Hepatocyte (in vitro differentiated cells): ENCODE measurements at regions not wholly inside any gene's neighbourhood (a gene's known extent, or its start where the extent isn't known, plus 50 kb on each side); places are given as distances from the start of the nearest gene placed in this dataset.

Experiments
- EZH2 ChIP-seq: fragments of 200-600 bp; sonication (generic); IDR thresholded peaks from 2 replicates; pipeline ENCODE4 v1.6.1; 2016; ENCODE audit warnings: antibody characterized with exemption, mild to moderate bottlenecking, borderline replicate concordance
- EZH2phosphoT487 ChIP-seq: fragments of 200-600 bp; sonication (generic); IDR thresholded peaks from one replicate; pipeline ENCODE4 v1.6.1; 2018; ENCODE audit warnings: antibody characterized with exemption, mild to moderate bottlenecking, low read depth, moderate library complexity; ENCODE audit not compliant: unreplicated experiment, severe bottlenecking
- TF ChIP-seq, protein P1 (sequence below): fragments of 200-600 bp; sonication (generic); IDR thresholded peaks from 2 replicates; pipeline ENCODE4 v1.5.1; 2016; ENCODE audit warnings: antibody characterized with exemption, mild to moderate bottlenecking; ENCODE audit not compliant: poor library complexity

DNA sequence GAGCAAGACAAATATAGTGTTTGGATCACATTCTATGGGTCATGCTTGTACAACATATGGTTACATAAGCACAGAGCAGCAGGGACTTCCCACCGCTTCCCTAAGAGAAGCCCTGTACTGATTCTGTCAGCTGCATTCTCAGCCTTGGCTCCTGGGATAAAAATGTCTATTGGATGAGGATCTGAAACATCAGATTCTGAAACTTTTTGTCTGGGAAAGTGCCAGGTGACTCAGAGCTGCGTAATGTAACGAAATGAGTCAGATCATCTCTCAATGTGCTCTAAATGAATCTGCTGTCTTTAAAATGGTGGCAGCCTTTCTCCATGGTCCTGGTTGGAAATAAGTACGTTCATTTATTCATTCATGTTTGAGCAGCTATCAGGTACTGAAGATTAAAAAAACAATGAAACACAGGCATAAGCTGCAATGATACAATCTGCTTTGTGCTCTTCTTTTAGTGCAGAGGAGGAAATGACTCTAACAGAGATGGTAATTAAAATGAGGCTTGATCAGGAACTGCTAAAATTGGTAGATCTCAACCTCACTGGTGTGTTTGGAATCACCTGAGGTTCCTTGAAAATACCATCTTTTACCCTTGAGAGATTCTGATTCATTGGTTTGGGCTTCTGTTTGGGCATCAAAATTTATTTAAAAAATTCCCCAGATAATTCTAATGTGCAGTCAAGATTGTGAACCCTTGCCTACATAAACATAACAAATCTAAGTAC, 99.1 kb upstream of the NAP1L1 start:
- TF ChIP-seq, protein P1, sequence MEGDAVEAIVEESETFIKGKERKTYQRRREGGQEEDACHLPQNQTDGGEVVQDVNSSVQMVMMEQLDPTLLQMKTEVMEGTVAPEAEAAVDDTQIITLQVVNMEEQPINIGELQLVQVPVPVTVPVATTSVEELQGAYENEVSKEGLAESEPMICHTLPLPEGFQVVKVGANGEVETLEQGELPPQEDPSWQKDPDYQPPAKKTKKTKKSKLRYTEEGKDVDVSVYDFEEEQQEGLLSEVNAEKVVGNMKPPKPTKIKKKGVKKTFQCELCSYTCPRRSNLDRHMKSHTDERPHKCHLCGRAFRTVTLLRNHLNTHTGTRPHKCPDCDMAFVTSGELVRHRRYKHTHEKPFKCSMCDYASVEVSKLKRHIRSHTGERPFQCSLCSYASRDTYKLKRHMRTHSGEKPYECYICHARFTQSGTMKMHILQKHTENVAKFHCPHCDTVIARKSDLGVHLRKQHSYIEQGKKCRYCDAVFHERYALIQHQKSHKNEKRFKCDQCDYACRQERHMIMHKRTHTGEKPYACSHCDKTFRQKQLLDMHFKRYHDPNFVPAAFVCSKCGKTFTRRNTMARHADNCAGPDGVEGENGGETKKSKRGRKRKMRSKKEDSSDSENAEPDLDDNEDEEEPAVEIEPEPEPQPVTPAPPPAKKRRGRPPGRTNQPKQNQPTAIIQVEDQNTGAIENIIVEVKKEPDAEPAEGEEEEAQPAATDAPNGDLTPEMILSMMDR = no peak
- no peak for TF ChIP-seq EZH2phosphoT487
- no peak for TF ChIP-seq EZH2
